Nephron (organoid): ENCODE measurements at regions not wholly inside any gene's neighbourhood (a gene's known extent, or its start where the extent isn't known, plus 50 kb on each side); places are given as distances from the start of the nearest gene placed in this dataset.

Source experiments
- H3K27ac Mint-ChIP-seq, 3 experiments: 2 replicates each; pipeline ENCODE4 v1.8.0; 2020; ENCODE audit warnings: mixed read lengths in 3 of 3, mild to moderate bottlenecking in 2 of 3, moderate library complexity in 1 of 3
- H3K27me3 Mint-ChIP-seq: 2 replicates; pipeline ENCODE4 v1.8.0; 2021; ENCODE audit warnings: low read depth, mild to moderate bottlenecking, moderate library complexity, mixed read lengths
- H3K36me3 Mint-ChIP-seq: 2 replicates; pipeline ENCODE4 v1.8.0; 2020; ENCODE audit warnings: low read depth, mixed read lengths
- H3K4me1 Mint-ChIP-seq: 2 replicates; pipeline ENCODE4 v1.8.0; 2020; ENCODE audit warnings: mixed read lengths
- H3K4me3 Mint-ChIP-seq, 3 experiments: 2 replicates each; pipeline ENCODE4 v1.8.0; 2020; ENCODE audit warnings: mild to moderate bottlenecking in 3 of 3, mixed read lengths in 3 of 3, moderate library complexity in 2 of 3
- H3K9me3 Mint-ChIP-seq: 2 replicates; pipeline ENCODE4 v1.8.0; 2020; ENCODE audit warnings: mixed read lengths
- TF ChIP-seq, protein P1 (sequence below), 3 experiments: fragments of 200-600 bp; sonication (generic); IDR thresholded peaks; one replicate each; pipeline ENCODE4 v1.5.0; 2021; ENCODE audit warnings: antibody characterized with exemption in 3 of 3; ENCODE audit not compliant: unreplicated experiment in 3 of 3

DNA sequence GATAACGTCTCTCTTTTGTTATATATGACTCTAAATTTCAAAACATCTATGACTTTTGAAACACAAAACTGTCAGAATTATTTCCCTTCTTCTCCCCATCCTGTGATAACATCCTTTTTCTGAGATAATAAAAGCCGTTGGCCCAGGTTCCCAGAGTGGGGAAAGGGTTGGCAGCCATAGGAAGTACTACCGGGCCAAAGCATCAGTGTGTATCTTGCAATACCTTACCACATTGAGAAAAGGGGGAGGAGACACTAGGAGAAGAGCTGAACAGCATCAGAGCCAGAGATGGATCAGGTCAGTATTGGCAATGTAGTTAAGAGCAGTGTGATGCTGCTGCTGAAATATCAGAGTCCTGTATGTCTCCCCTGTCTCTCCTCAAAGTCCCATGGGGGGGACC, 210.0 kb upstream of the PROK2 start:
- H3K27ac Mint-ChIP-seq: no peak overlapping the region
- TF ChIP-seq, protein P1, sequence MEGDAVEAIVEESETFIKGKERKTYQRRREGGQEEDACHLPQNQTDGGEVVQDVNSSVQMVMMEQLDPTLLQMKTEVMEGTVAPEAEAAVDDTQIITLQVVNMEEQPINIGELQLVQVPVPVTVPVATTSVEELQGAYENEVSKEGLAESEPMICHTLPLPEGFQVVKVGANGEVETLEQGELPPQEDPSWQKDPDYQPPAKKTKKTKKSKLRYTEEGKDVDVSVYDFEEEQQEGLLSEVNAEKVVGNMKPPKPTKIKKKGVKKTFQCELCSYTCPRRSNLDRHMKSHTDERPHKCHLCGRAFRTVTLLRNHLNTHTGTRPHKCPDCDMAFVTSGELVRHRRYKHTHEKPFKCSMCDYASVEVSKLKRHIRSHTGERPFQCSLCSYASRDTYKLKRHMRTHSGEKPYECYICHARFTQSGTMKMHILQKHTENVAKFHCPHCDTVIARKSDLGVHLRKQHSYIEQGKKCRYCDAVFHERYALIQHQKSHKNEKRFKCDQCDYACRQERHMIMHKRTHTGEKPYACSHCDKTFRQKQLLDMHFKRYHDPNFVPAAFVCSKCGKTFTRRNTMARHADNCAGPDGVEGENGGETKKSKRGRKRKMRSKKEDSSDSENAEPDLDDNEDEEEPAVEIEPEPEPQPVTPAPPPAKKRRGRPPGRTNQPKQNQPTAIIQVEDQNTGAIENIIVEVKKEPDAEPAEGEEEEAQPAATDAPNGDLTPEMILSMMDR (IDR thresholded peaks at IDR 0.05; ENCODE audit: unreplicated experiment in 3 of 3): no peak
- H3K9me3 Mint-ChIP-seq: peaks cover 7% of the 10 kb centered on the region
- H3K4me1 Mint-ChIP-seq: no peaks in the 10 kb centered on the region
- no peaks in the 10 kb centered on the region for H3K36me3 Mint-ChIP-seq
- peaks cover 31% of the 10 kb centered on the region for H3K27me3 Mint-ChIP-seq
- H3K4me3 Mint-ChIP-seq: no peak overlapping the region

DNA sequence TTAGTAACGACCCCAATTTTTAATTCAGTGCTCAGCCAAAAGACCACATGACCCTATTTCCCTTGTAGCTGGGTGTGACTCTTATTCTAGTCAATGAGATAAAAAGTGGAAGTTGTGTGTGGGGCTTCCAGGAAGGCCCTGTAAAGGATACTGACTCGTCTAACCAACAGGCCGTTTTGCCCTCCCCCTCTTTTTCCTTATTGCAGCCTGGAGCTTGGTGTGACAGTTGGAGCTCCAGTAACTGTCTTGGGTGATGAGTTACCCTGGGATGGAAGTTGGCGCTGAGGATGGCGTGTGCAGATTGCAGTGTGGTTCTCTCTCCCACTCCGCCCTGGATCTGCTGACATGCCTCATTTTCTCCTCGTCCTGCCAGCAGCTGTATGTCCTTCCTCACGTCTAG, 209.3 kb upstream of the PROK2 start:
- H3K27me3 Mint-ChIP-seq: peaks cover 28% of the 10 kb centered on the region
- no peaks in the 10 kb centered on the region for H3K36me3 Mint-ChIP-seq
- H3K27ac Mint-ChIP-seq: no peak overlapping the region
- no peak overlapping the region for H3K4me3 Mint-ChIP-seq
- H3K4me1 Mint-ChIP-seq: no peaks in the 10 kb centered on the region
- TF ChIP-seq, protein P1 (IDR thresholded peaks at IDR 0.05; ENCODE audit: unreplicated experiment in 3 of 3): no peak
- H3K9me3 Mint-ChIP-seq: peaks cover 7% of the 10 kb centered on the region

DNA sequence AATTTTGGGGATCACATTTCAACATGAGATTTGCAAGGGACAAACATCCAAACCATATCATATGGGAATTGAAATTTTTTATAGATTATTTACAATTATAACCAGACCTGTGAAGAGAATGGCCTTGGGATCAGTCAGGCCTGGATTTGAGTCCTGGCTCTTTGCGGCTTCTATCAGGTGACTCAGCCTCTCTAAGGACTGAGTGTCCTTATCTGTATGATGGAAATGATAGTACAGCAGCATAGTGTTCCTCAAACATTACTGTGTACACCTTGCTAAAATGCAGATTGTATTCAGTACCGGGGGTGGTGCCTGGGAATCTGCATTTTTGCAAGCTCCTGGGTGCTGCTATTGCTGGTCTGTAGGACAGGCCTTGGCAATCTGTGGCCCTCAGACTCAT, 206.7 kb upstream of the PROK2 start:
- H3K9me3 Mint-ChIP-seq: peaks cover 5% of the 10 kb centered on the region

DNA sequence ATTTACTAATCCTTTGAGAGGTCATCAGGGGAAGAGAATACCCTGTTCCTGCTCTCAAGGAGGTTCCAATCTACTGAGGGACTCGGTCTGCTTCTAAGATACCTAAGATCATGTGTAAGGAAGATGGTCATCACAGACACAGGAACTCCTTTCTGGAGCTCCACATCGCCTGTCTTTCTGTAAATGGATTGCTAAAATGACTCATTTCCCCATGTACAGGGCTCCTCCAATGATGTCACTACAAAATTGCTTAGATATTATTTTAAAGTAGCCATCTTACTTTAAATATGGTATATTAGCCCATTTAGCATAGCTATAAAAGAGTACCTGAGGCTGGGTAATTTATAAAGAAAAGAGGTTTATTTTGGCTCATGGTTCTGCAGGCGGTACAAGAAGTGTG, 206.1 kb upstream of the PROK2 start:
- Mint-ChIP-seq H3K9me3 (peaks cover 5% of the 10 kb centered on the region), H3K36me3 (no peaks in the 10 kb centered on the region), H3K27ac (no peak overlapping the region), H3K4me1 (no peaks in the 10 kb centered on the region), H3K27me3 (peaks cover 16% of the 10 kb centered on the region), H3K4me3 (no peak overlapping the region)
- TF ChIP-seq, protein P1 (IDR thresholded peaks at IDR 0.05; ENCODE audit: unreplicated experiment in 3 of 3): no peak

More for the DNA sequence above, 206.7 kb upstream of the PROK2 start:
- H3K27ac Mint-ChIP-seq: no peak overlapping the region
- no peaks in the 10 kb centered on the region for H3K36me3 Mint-ChIP-seq
- H3K27me3 Mint-ChIP-seq: peaks cover 18% of the 10 kb centered on the region
- H3K4me3 Mint-ChIP-seq: no peak overlapping the region
- H3K4me1 Mint-ChIP-seq: no peaks in the 10 kb centered on the region
- TF ChIP-seq, protein P1 (IDR thresholded peaks at IDR 0.05; ENCODE audit: unreplicated experiment in 3 of 3): no peak

DNA sequence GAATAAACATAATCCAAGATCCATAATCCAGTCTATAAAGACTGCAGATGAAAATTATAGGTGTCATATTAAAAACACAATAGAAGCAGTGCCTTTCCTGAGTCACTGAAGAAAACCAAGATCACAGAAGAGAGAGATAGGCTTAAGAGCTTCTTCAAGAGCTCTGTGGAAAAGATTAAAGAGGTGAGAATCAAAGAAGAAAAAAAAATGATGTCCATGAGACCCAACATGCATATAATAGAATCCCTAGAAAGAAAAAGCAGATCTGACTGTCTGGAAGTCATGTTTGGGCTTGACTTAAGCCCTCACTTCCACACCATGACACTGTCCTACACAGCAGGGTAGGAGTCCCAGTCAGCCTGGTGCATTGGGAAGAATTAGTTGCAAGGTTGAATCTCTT, 205.6 kb upstream of the PROK2 start:
- TF ChIP-seq, protein P1 (IDR thresholded peaks at IDR 0.05; ENCODE audit: unreplicated experiment in 3 of 3): no peak
- H3K36me3 Mint-ChIP-seq: no peaks in the 10 kb centered on the region
- H3K4me1 Mint-ChIP-seq: no peaks in the 10 kb centered on the region
- peaks cover 11% of the 10 kb centered on the region for H3K27me3 Mint-ChIP-seq
- H3K27ac Mint-ChIP-seq: no peak overlapping the region
- H3K9me3 Mint-ChIP-seq: peaks cover 5% of the 10 kb centered on the region
- H3K4me3 Mint-ChIP-seq: no peak overlapping the region

DNA sequence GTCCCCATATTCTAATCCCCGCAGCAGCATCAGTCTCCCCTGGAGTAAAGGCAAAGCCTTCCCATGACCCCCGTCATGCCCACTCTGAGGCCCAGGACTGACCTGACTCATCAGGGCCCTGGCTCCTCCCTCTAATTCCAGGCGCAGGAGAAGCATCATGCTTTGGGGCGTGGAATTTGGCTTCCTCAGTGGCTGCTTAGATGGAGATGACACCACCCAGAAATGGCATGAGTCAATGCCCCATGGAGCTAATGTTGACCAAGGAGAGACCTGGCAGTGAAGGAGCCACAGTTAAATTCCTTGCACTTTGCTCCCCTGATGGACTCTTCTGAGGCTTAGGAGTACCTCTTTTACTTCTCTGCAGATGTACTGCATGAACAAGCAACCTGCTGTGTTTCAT, 204.2 kb upstream of the PROK2 start:
- no peak overlapping the region for H3K27ac Mint-ChIP-seq
- TF ChIP-seq, protein P1 (IDR thresholded peaks at IDR 0.05; ENCODE audit: unreplicated experiment in 3 of 3): no peak
- H3K4me3 Mint-ChIP-seq: no peak overlapping the region
- peaks cover 5% of the 10 kb centered on the region for H3K27me3 Mint-ChIP-seq
- no peaks in the 10 kb centered on the region for H3K36me3 Mint-ChIP-seq
- no peaks in the 10 kb centered on the region for H3K4me1 Mint-ChIP-seq
- H3K9me3 Mint-ChIP-seq: peaks cover 7% of the 10 kb centered on the region
